Activated CD4-positive, alpha-beta T cell treated with anti-CD3 and anti-CD28 coated beads, Interleukin-2, Interleukin-4, amounts not matched to agents 100 ng/mL and 50 ng/mL, durations not matched to agents 16 hours and 8 hours (primary cell): ENCODE measurements at regions not wholly inside any gene's neighbourhood (a gene's known extent, or its start where the extent isn't known, plus 50 kb on each side); places are given as distances from the start of the nearest gene placed in this dataset.
"Not testable (repeated sequence)": the region's sequence is repeated elsewhere in the genome, so short reads cannot be mapped to it uniquely, and the experiment has no call there.

ENCODE experiments used
- DNase-seq: peaks from one replicate; pipeline ENCODE4 v3.0.0-alpha.2; 2020; ENCODE audit warnings: low spot score

DNA sequence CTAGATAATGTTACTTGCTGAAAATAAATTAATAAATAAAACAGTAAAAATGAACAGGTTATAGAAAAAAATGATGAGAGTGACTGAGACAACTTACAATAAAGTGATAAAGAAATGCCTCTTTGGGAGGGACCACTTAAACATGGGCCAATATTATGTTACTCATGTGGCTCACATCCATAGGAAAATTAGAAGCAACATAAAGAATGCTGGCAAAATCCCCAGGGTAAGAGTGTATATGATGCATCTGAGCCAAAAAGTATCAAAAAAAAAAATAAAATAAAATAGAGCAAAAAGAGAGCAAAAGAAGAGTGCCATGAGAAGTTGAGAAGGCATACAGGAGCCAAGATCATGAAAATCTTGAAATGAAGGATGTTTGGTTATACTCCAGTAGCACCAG is 818.0 kb downstream of the LTN1 start:
- no peak for DNase-seq

DNA sequence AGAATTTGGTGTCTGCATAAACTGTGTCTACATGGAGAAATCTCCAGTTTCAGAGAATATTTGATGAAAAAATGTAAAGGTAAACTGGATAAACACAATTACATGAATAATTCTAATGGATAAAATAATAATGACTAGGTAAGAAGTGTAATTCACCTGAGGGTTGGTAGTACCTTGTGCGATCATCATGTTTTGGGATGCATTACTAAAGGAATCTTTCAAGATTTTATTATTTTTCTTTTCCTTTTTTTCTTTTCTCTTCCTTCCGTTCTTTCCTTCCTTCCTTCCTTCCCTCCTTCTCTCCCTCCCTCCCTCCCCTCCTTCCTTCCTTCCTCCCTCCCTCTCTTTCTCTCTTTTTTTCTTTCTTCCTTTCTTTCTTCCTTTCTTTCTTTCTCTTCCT is 818.7 kb downstream of the LTN1 start:
- no peak for DNase-seq

DNA sequence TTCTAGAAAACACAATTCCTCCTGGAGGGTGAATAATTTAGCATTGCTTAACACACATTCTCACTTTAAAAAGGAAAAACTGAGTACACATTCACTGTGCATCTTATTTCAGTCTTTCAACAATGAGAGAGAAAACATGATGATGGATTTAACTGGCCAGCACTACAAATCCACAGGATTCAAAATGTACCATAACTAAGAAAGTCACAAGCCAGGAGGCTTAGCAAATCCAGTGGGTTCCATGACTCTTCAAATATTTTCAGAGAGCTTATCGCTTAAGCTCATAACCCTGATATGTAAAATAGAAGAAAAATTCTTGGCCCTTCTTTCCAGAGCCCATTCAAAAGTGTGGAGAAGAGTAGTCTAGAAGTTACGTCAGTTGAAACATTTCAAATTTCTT is 820.3 kb downstream of the LTN1 start:
- no peak for DNase-seq

DNA sequence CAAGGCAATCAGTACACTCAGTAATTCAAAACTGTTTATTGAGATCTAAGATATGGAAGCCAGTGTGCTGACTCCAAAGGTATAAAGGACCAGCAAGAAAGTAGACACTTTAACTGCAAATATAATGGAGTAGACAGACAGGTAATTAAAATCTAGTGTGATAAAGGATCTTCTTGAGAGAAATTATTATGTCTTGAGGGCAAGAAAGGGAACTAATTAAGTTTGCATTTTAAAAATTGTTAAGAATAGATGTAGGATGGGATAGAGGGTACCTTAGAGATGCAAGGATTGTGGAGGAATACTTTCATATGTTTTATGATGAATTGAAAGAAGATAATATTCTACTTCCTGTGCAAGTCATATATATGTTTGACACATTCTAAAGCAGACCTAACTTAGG is 825.3 kb downstream of the LTN1 start:
- DNase-seq, result no peak

DNA sequence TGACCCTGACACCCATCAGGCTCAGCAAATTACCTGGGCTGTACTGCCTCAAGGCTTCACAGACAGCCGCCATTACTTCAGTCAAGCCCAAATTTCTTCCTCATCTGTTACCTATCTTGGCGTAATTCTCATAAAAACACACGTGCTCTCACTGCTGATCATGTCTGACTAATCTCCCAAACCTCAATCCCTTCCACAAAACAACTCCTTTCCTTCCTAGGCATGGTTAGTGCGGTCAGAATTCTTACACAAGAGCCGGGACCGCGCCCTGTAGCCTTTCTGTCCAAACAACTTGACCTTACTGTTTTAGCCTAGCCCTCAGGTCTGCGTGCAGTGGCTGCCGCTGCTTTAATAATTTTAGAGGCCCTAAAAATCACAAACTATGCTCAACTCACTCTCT is 828.2 kb downstream of the LTN1 start:
- DNase-seq, result not testable (repeated sequence)

DNA sequence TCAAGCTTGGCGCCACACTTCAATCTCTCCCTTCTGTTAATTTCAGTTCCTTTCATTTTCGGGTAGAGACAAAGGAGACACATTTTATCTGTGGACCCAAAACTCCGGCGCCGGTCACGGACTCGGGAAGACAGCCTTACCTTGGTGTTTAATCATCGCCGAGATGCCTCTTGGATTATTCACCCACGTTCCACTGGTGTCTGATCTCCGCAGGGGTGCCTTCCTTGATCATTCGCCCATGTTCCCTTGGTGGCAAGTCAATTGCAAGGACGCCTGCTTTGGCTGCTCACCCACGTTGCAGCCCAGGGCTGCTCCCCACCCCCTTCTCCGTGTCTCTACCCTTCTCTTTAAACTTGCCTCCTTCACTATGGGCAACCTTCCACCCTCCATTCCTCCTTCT is 830.6 kb downstream of the LTN1 start:
- not testable (repeated sequence) for DNase-seq

DNA sequence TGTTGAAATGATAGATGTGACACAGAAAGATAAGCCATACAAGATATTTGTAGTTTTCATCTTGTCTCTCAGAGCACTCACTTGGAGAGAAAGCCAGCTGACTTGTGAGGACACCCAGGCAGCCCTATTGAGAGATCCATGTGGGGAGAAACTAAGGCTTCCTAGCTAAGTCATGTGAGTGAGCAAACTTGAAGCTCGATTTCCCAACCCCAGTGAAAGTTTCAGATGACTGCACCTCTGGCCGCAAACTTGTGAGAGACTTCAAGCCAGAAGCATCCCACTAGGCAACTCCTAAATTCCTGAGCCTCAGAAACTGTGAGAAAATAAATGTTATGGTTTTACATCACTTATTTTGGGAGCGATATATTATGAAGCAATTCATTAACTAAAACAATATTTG is 832.3 kb downstream of the LTN1 start:
- DNase-seq, result no peak

DNA sequence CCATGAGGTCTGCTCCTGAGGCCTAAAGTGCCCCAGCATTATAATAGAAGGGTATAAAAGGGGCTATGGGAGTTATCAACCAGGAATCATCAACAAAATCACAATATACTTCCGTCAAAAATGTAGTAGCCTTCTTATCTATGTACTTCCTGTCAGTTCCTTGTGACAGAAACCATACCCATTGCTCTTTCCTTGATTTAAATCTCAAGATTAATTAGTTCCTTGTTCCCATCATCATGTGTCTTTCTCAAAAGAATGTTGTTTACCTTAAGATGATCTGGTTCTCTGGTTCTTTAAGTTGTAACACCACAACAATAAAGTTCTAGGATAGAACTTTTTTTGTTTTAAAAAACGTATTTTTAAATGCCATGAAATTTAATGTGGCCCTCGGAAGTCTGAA is 833.3 kb downstream of the LTN1 start:
- DNase-seq, result no peak

DNA sequence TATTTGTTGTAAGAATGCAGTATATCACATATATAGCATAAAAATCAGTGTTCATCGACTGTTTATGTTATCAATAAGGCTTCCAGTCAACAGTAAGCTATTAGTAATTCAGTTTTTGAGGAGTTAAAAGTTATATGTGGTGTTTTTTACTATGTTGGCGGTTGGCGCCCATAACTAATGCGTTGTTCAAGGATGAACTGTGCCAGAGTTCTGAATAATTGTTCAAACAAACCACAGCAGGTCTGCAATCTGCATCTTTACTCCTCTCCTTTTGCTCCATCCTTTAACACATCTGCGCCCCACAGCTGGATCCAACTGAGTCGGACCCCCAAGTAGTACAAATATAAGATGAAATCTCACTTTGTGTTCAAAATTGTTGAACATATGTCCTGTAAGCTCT is 836.1 kb downstream of the LTN1 start:
- no peak for DNase-seq

DNA sequence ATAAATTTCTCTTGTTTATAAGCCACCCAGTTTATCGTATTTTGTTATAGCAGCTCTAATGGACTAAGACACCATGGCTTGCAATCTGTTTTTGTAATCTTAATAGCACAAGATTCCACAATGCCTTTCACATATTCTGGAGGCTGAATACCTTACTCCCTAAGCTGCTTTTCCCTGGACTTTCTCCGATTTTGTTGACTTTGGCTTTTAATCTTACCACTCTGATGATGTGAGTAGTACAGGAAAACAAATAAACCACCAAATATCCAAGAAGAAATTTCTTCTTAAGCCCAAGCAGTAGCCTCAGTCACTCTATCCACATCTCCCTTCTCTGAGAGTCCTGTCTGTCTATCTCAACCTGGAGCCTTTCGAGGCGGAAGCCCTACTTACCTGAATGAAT is 838.6 kb downstream of the LTN1 start:
- no peak for DNase-seq

DNA sequence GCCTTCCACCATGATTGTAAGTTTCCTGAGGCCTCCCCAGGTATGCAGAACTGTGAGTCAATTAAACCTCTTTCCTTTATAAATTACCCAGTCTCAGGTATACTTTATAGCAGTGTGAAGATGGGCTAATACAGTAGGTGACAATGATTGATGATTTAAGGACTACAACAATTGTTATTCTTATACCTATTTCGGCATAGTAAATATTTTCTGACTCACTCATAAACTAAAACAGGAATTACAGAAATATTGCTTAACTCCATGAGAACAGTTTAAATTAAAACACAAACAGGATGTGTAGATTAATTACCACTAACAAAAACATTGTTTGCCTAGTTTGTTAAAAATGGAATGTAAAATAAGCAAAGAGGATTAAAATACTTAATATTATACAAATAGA is 839.9 kb downstream of the LTN1 start:
- DNase-seq, result no peak

DNA sequence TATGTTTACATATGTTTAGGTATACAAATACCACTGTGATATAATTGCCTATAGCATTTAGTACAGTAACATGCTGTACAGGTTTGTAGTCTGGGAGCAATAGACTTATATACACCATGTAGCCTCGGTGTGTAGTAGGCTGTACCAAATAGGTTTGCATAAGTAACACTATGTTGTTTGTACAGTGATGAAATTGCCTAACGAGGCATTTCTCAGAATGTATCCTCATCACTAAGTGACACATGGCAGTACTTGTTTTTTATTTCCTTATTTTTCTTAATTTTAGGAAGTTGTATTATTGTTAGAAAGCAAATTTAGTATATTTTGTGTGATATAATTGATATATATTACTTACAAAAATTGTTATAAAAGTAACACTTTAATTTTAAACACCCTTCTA is 840.9 kb downstream of the LTN1 start:
- DNase-seq, result no peak

DNA sequence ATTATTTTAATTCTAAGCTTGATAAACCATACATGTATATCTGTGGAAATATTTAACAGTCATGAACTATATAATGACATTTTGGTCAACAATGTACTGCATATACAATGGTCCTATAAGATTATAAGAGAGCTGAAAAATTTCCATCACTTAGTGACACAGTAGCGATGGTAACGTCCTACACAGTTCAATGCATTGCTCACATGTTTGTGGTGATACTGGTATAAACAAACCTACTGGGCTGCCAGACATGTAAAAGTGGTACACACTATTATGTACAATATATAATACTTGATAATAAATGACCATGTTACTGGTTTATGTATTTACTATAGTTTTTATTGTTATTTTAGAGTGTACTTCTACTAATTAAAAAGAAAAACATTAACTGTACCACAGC is 841.9 kb downstream of the LTN1 start:
- no peak for DNase-seq

DNA sequence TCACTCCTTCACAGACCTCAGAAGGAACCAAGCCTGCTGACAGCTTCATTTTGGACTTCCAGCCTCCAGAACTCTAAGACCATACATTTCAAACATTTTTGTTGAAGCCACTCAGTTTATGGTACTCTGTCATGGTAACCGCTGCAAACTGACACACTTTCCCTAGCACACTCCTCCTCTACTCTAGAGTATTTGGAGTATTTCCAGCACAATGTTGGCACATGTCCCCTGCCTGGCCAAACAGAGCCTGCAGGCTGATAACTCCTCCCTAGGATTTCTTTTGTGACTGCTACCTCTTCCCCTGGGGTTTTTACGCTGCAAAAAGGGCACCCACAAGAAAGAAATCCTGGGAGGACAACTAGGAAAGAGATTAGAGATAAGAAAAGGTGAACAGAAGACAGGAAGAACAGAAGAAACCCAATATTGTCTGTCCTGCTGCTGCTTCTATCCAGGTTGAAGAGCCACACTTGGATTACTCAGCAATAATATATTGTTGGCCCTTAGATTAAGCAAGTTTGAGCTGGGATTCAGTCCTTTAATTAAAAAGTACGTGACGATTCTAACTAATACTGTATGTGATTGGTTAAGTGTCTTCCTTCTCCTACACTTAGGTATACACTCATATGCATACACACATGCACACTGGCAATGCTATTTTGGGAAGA is 844.1 kb downstream of the LTN1 start:
- no peak for DNase-seq

DNA sequence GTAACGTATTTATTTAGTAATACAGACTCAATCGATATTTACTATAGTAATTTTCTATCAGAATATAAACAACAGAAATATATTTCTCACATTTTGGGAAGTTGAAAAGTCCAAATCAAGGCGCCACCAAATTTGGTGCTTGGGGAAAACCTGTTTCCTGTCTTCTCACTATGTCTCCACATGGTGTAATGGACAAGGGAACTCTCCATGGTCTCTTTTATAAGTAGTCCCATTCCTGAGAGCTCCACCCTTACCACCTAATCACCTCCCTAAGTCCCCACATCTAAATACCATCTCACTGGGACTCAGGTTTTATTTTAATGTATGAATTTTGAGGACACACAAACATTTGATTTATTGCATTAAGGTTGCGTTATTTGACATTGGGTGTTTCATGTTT is 848.0 kb downstream of the LTN1 start:
- no peak for DNase-seq

DNA sequence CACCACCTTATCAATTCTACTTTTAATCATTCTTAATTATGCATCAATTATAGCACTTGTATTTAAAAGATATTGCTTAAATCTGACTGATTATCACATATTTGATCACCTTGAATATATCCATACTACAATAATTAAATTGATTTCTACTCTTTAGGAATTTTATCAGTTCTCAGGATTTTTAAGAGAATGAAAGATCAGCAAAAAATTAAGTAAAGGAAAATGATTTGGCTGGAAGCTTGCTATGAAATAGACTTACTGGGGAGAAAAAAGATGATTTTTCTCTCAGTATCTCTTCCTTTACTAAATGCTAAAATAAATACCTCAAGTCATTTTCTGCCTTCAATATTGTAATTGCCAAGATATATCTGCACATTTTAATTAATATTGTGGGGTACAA is 848.6 kb downstream of the LTN1 start:
- no peak for DNase-seq

DNA sequence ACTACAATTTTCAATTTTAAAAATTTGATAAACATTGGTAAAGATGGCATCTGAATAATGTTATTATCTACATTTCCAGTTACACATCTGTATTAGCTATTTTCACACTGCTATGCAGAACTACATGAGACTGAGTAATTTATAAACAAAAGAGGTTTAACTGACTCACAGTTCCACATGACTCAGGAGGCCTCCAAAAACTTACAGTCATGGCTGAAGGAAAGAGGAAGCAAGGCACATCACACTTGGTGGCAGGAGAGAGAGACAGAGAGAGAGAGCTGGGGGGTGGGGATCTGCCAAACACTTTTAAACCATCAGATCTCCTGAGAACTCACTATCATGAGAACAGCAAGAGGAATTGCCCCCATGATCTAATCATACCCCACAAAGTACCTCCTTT is 850.0 kb downstream of the LTN1 start:
- DNase-seq, result peak; percentile 9

DNA sequence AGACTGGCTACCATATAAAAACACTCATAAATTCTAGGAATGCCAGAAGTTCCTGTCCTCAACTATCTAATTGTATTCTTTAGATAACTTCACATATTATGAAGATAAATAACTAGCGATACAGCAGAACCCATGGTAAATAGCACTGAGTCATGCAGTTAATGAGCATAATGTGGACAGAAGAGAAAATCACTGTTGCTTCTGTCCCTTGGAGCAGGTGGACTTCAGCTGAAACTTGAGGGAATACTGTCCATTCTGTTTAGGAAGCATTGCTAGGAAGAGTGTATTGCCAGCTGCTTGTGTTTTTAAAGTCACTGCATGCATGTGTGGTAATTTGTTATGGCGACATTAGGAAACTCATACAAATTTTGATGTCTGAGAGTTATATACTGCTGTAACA is 854.4 kb downstream of the LTN1 start:
- DNase-seq, result no peak

DNA sequence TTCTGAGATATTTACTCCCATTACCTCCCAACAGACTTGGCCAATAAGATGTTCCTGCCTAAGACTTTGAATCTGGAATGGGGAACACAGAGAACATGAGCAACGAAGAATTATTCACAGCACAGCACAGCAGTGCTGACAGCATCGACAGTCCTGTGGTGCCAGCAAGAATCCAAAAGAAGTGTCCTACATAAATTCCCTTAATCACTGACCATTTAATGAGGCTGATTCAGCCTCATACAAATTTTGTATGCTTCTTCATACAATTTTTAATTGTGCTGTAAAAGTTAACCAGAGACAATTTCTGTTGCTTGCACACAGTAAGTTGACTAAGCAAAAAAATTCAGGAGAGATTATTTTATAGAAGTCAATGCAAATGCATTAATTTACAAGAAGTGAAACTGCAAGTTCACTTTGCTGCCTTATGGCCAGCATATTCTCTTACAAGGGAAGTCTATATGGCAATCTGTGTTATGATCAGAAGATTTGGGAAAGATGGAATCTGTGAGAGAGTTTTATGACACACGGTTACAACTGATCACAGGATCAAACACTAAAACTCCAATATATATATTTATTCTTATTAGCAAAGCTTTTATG is 855.9 kb downstream of the LTN1 start:
- DNase-seq, result no peak

DNA sequence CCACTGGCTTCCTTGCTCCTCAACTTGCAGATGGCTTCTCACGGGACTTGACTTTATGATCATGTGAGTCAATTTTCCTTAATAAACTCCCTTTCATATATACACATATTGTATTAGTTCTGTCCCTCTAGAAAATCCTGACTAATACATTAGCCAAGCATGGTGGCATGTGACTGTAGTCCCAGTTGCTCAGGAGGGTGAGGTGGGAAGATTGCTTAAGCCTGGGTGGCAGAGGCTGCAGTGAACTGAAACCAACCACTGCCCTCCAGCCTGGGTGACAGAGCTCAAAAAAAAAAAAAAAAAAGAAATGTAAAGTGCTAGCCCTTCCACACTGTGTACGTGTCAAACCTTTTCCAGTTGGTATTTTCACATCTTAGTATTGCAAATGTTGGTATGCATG is 857.0 kb downstream of the LTN1 start:
- DNase-seq, result no peak

DNA sequence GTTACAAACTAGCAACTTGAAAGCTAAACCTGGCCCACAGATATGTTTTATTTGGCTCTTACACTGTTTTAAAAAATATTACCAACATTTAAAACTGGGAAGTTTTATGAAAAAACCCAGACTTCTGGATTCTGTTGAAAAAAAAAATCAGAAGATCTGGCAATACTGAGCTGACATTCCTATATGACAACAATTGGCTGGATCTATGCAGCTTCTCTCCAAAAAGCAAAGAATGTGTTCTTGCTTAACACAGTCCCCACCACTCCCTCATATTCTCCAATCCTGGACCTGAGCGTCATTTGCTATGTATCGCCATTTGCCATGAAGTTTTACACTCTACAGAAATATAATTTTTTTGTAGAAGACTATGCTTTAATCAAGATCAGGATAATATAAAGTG is 859.6 kb downstream of the LTN1 start:
- DNase-seq, result no peak

DNA sequence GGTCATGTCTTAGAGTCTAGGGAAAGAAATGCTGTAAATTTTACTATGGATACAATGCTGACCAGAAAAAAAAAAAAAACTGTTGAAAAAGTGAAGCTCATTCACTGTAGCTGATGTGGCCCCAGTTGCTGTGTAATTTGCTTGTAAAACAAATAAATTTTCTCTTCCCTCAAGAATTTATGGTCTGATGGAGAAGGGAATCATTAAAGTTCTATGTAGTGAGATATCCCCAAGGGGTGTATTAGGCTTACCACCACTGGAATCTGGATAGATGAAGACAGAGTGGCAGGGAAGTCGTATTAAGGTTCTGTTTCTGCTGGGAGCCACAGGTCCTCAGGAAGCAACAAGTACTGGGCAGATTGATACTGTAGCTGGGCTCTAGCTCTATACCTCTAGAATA is 860.0 kb downstream of the LTN1 start:
- DNase-seq, result no peak

DNA sequence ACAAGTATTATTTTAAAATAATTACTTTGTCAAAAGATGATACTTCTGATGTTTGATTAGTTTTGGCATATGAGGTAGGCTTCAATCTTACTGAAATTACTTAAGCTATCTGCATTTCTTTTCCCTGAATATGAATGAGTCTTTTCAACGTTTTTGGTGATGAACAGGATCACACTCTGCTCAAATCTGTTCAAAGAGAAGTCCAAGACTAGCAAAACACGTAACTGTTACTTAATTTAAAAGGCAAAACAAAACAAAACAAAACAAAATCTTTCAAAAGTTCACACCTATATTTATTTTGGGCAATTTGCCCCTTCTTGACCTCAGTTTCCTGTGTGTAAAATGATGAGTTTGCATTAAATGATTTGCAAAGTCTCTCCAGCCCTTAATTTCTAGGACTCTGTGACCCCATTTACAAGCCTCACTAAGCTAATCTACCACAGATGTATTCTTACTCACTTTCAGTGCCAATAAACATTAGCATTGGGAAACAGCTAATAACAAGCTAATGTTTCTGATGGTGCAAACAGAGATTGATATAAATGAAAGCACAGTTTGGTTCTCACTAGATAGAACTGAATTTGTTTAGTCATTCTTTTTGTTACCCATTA is 865.4 kb downstream of the LTN1 start:
- no peak for DNase-seq
